CD4-positive, alpha-beta T cell (primary cell): ENCODE measurements at regions not wholly inside any gene's neighbourhood (a gene's known extent, or its start where the extent isn't known, plus 50 kb on each side); places are given as distances from the start of the nearest gene placed in this dataset.

ENCODE experiments used
- ATAC-seq: fragments of 200-7000 bp; cut with Tn5 transposase; one replicate; pipeline ENCODE4 v1.10.0; 2022; ENCODE audit warnings: mild to moderate bottlenecking; ENCODE audit not compliant: poor library complexity
- CTCF ChIA-PET: fragments of 350-600 bp; sonication (Branson Sonifier 250); formaldehyde crosslinking; loops from one replicate; lab custom pipeline; 2021; ENCODE audit warnings: antibody characterized with exemption, inconsistent platforms; lab: Charles Lee
- POLR2A ChIA-PET: fragments of 350-600 bp; sonication (Branson Sonifier 250); formaldehyde crosslinking; loops from one replicate; lab custom pipeline; 2021; ENCODE audit warnings: antibody characterized with exemption, inconsistent platforms; lab: Charles Lee
- DNase-seq, 14 experiments: peaks; one replicate each; pipeline ENCODE4 v3.0.0-alpha.2; 2013 to 2020; ENCODE audit warnings: mixed read lengths in 2 of 14
- H3K27ac ChIP-seq, 2 donors: one replicate each; pipeline versions ENCODE4 v1.5.1 to v1.7.0; 2013; ENCODE audit warnings: low read length in 2 of 2, low read depth in 1 of 2, mild to moderate bottlenecking in 1 of 2
- H3K27me3 ChIP-seq, 2 experiments: 1 replicate in 1 of 2; 2 replicates in 1 of 2; pipeline versions ENCODE4 v1.6.1 to v1.7.0; 2013; ENCODE audit warnings: low read length in 2 of 2, control low read depth in 1 of 2, mild to moderate bottlenecking in 1 of 2, moderate library complexity in 1 of 2; ENCODE audit not compliant: insufficient read depth in 2 of 2, control insufficient read depth in 1 of 2
- H3K36me3 ChIP-seq: one replicate; pipeline ENCODE4 v1.6.1; 2013; ENCODE audit warnings: low read length, control low read depth; ENCODE audit not compliant: insufficient read depth
- H3K4me1 ChIP-seq: one replicate; pipeline ENCODE4 v1.6.1; 2013; ENCODE audit warnings: low read length, control low read depth; ENCODE audit not compliant: insufficient read depth
- H3K4me3 ChIP-seq: one replicate; pipeline ENCODE4 v1.5.1; 2013; ENCODE audit warnings: mild to moderate bottlenecking, low read length, moderate library complexity
- H3K9me3 ChIP-seq, 2 experiments: 1 replicate in 1 of 2; 2 replicates in 1 of 2; pipeline versions ENCODE4 v1.6.1 to v1.7.0; 2013; ENCODE audit warnings: low read length in 2 of 2, mild to moderate bottlenecking in 2 of 2, control low read depth in 1 of 2, moderate library complexity in 1 of 2; ENCODE audit not compliant: control insufficient read depth in 1 of 2, insufficient read depth in 1 of 2
- H3K27ac Mint-ChIP-seq: one replicate; pipeline ENCODE4 v1.8.0; 2020; ENCODE audit warnings: mixed read lengths
- H3K27me3 Mint-ChIP-seq: one replicate; pipeline ENCODE4 v1.8.0; 2021; ENCODE audit warnings: mixed read lengths
- H3K36me3 Mint-ChIP-seq: one replicate; pipeline ENCODE4 v1.8.0; 2021; ENCODE audit warnings: low read depth, mixed read lengths
- H3K4me1 Mint-ChIP-seq: one replicate; pipeline ENCODE4 v1.8.0; 2021; ENCODE audit warnings: low read depth, mixed read lengths
- H3K4me3 Mint-ChIP-seq: one replicate; pipeline ENCODE4 v1.8.0; 2020; ENCODE audit warnings: mild to moderate bottlenecking, mixed read lengths
- H3K9me3 Mint-ChIP-seq: one replicate; pipeline ENCODE4 v1.8.0; 2020; ENCODE audit warnings: mixed read lengths
- CTCF ChIP-seq: fragments of 200-600 bp; IDR thresholded peaks from one replicate; pipeline ENCODE4 v1.8.0; 2022; ENCODE audit warnings: antibody characterized with exemption, mild to moderate bottlenecking
- intact Hi-C, 2 experiments: fragments of 100-400 bp; cut with DNase I in 1 of 2; cut with micrococcal nuclease in 1 of 2; formaldehyde crosslinking; loops; one replicate each; pipeline versions ENCODE4 v1.15.1 to v1.9.0; 2023 to 2025; cut with DNase I, micrococcal nuclease

GRCh38 chr1:39085174-39085573 lies 59.0 kb downstream of the NDUFS5 start:
- Mint-ChIP-seq H3K27ac (no peak overlapping the region), H3K36me3 (no peaks in the 10 kb centered on the region), H3K9me3 (no peaks in the 10 kb centered on the region), H3K27me3 (peaks cover 48% of the 10 kb centered on the region), H3K4me1 (peaks cover 6% of the 10 kb centered on the region), H3K4me3 (no peak overlapping the region)
- Histone ChIP-seq H3K36me3 (no peaks in the 10 kb centered on the region), H3K9me3 (peaks cover 0 to 3% of the 10 kb centered on the region in 2 experiments), H3K27me3 (peaks cover 24 to 32% of the 10 kb centered on the region in 2 experiments), H3K27ac (no peak overlapping the region), H3K4me3 (no peak overlapping the region), H3K4me1 (peaks cover 16% of the 10 kb centered on the region)
- no peak for DNase-seq
- no peak for ATAC-seq
- ChIA-PET CTCF (no interaction called here), POLR2A (no interaction called here)
- intact Hi-C loops, result no loop called here
- TF ChIP-seq CTCF, result no peak

GRCh38 chr1:39086386-39086785 lies 60.2 kb downstream of the NDUFS5 start:
- H3K9me3 Mint-ChIP-seq, result no peaks in the 10 kb centered on the region
- ATAC-seq (no peak), DNase-seq (no peak)
- intact Hi-C loops, result no loop called here
- no peaks in the 10 kb centered on the region for H3K36me3 Mint-ChIP-seq
- H3K4me1 Mint-ChIP-seq, result peaks cover 10% of the 10 kb centered on the region
- Histone ChIP-seq H3K27ac (no peak overlapping the region), H3K4me3 (no peak overlapping the region), H3K27me3 (peaks cover 17 to 26% of the 10 kb centered on the region in 2 experiments), H3K4me1 (peaks cover 17% of the 10 kb centered on the region), H3K9me3 (peaks cover 0 to 3% of the 10 kb centered on the region in 2 experiments), H3K36me3 (no peaks in the 10 kb centered on the region)
- no peak for TF ChIP-seq CTCF
- H3K27me3 Mint-ChIP-seq, result peaks cover 40% of the 10 kb centered on the region
- ChIA-PET CTCF (no interaction called here), POLR2A (no interaction called here)
- H3K27ac Mint-ChIP-seq, result no peak overlapping the region
- H3K4me3 Mint-ChIP-seq, result no peak overlapping the region

- Mint-ChIP-seq H3K4me3 (no peak overlapping the region), H3K36me3 (no peaks in the 10 kb centered on the region), H3K9me3 (no peaks in the 10 kb centered on the region), H3K27ac (no peak overlapping the region), H3K27me3 (peaks cover 40% of the 10 kb centered on the region), H3K4me1 (peaks cover 10% of the 10 kb centered on the region)
- ATAC-seq (no peak), DNase-seq (no peak)
- Histone ChIP-seq H3K27ac (no peak overlapping the region), H3K9me3 (peaks cover 0 to 2% of the 10 kb centered on the region in 2 experiments), H3K4me3 (no peak overlapping the region), H3K4me1 (peaks cover 16% of the 10 kb centered on the region), H3K36me3 (no peaks in the 10 kb centered on the region), H3K27me3 (peaks cover 17 to 22% of the 10 kb centered on the region in 2 experiments)
- ChIA-PET CTCF (no interaction called here), POLR2A (no interaction called here)
- no peak for TF ChIP-seq CTCF
- intact Hi-C loops, result no loop called here
Observed at GRCh38 chr1:39086865-39087409, 60.8 kb downstream of the NDUFS5 start.
